ENCODE measurements at regions not wholly inside any gene's neighbourhood (a gene's known extent, or its start where the extent isn't known, plus 50 kb on each side); places are given as distances from the start of the nearest gene placed in this dataset.

- TF ChIP-seq CTCF (IDR thresholded peaks at IDR 0.05; ENCODE audit: low read length, missing control alignments): no peak
- H3K4me3 ChIP-seq (replicated peaks; ENCODE audit: low read depth, low read length): no peak overlapping the region
- DNase-seq (ENCODE audit: low read depth): no peak
These were observed 93.1 kb upstream of the TLE1 start for GRCh38 chr9:81782313-81782995.

GRCh38 chr9:81787747-81788632, 98.6 kb upstream of the TLE1 start:
- TF ChIP-seq CTCF (IDR thresholded peaks at IDR 0.05; ENCODE audit: low read length, missing control alignments): peak; percentile 24
- DNase-seq (ENCODE audit: low read depth): peak; percentile 97
- H3K4me3 ChIP-seq (replicated peaks; ENCODE audit: low read depth, low read length): no peak overlapping the region

DNA sequence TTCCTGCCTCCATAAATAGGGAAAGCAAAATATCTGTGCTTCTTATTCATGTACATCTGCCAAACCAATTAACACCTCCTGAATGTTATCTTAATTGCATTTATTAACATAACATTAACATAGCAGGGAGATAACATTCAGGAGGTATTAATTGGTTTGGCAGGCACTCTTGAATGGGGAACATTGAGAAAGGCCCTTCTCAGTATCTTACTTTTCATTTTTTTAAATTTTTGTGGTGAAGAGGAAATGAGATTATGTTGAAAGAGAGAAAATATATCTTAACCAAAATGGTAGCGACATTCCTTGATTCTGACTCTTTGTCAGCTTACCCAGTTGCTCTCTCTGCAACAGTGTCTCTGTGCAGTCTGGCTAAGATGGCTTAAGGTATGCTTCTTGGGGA, 100.4 kb upstream of the TLE1 start:
- TF ChIP-seq CTCF (IDR thresholded peaks at IDR 0.05; ENCODE audit: low read length, missing control alignments): no peak

GRCh38 chr9:81790166-81790565, 100.8 kb upstream of the TLE1 start:
- no peak overlapping the region for H3K4me3 ChIP-seq (replicated peaks; ENCODE audit: low read depth, low read length)
- no peak for DNase-seq (ENCODE audit: low read depth)
- no peak for TF ChIP-seq CTCF (IDR thresholded peaks at IDR 0.05; ENCODE audit: low read length, missing control alignments)

More for the DNA sequence above, 100.4 kb upstream of the TLE1 start:
- H3K4me3 ChIP-seq (replicated peaks; ENCODE audit: low read depth, low read length): no peak overlapping the region
- DNase-seq (ENCODE audit: low read depth): peak; percentile 67

DNA sequence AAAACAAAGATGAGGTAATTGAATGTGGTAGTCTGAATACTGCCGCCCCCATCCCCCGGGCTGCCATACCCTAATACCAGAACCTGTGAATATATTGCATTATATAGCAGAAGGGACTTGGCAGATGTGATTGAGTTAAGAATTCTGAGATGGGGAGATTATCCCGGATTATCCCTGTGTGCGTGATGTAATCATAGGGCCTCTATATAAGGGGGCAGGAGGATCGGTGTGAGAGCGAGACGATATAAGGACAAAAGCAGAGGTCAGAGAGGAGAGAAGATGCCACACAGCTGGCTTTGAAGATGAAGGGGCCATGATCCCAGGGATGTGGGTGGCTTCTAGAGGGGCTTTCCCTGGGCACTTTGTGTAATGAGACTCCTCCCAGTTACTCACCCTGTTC, 101.7 kb upstream of the TLE1 start:
- no peak for DNase-seq (ENCODE audit: low read depth)
- H3K4me3 ChIP-seq (replicated peaks; ENCODE audit: low read depth, low read length): no peak overlapping the region
- no peak for TF ChIP-seq CTCF (IDR thresholded peaks at IDR 0.05; ENCODE audit: low read length, missing control alignments)

DNA sequence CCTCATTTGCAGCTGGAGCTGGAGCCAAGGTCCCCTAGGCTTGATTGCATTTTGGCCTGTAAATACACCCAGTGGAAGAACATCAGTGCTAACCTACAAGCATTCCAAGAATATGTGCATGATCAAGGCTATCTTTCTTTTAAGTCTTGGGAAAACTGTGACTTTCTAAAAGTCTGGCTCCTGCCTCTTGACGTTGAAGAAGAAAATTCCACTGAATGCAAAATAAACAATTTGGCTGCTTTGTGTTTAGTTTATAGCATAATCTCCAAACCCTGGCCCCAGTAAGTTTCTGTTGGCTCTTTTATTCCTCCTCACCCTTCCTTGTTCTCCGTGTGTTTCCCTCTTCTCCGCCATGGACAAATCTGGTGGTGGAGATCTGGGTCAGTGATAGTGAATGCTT, 109.3 kb upstream of the TLE1 start:
- H3K4me3 ChIP-seq (replicated peaks; ENCODE audit: low read depth, low read length): no peak overlapping the region
- TF ChIP-seq CTCF (IDR thresholded peaks at IDR 0.05; ENCODE audit: low read length, missing control alignments): no peak
- DNase-seq (ENCODE audit: low read depth): no peak
